GM12891 (cell line): ENCODE measurements at regions not wholly inside any gene's neighbourhood (a gene's known extent, or its start where the extent isn't known, plus 50 kb on each side); places are given as distances from the start of the nearest gene placed in this dataset.

Source experiments
- DNase-seq: peaks from one replicate; pipeline ENCODE4 v3.0.0; 2011; ENCODE audit warnings: low spot score; ENCODE audit not compliant: insufficient read length
- FAIRE-seq: peaks from 2 replicates; lab custom pipeline; 2011; peaks lifted over from hg19 to GRCh38; lab: Jason Lieb, UNC
- PAX5 ChIP-seq: IDR thresholded peaks from 2 replicates; pipeline ENCODE4 v1.6.1; 2011; ENCODE audit warnings: low read length, moderate library complexity, mild to moderate bottlenecking; ENCODE audit not compliant: insufficient read depth, severe bottlenecking
- POLR2A ChIP-seq: IDR thresholded peaks from 2 replicates; pipeline ENCODE4 v1.6.1; 2011; ENCODE audit warnings: low read depth, low read length, control low read depth
- POLR2AphosphoS5 ChIP-seq: IDR thresholded peaks from 2 replicates; pipeline ENCODE4 v1.6.1; 2011; ENCODE audit warnings: low read depth, low read length, control low read depth
- POU2F2 ChIP-seq: IDR thresholded peaks from 2 replicates; pipeline ENCODE4 v1.6.1; 2011; ENCODE audit warnings: low read depth, mild to moderate bottlenecking, control low read depth, low read length, moderate library complexity
- SPI1 ChIP-seq: IDR thresholded peaks from 2 replicates; pipeline ENCODE4 v1.6.1; 2011; ENCODE audit warnings: low read depth, low read length, control low read depth
- TAF1 ChIP-seq: IDR thresholded peaks from 2 replicates; pipeline ENCODE4 v1.6.1; 2011; ENCODE audit warnings: low read depth, low read length, control low read depth

DNA sequence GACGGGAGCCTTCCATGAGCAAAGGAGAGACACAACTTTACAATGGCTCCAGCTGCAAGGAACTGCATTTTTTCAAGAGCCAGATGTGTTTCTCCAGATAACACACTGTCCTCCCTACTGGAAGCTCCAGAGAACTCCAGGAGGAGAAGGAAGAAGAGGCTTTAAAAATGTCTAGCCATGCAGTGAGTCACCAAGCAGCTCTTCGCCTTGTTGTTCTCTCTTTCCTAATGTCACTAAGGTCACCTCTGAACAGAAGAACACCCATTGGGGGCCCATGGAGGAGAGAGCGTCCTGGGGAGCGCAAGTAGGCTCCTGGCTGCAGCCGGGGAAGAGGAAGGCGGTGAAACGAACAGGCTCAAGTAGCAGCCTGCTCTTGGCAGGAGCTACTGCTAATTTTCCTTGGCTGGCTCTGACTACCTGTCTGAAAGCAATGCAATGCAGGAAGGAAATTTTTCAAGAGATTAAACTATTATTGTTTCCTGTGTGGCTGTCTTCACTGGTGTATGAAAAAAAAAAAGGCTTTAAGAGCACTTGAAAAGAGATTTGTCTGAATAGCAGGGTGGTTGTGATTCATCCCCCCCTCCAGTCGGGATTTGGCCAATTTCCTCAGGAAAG, 321.9 kb downstream of the SETD4 start:
- FAIRE-seq = no peak
- no peak for DNase-seq
- TF ChIP-seq POU2F2 (no peak), POLR2AphosphoS5 (no peak)

DNA sequence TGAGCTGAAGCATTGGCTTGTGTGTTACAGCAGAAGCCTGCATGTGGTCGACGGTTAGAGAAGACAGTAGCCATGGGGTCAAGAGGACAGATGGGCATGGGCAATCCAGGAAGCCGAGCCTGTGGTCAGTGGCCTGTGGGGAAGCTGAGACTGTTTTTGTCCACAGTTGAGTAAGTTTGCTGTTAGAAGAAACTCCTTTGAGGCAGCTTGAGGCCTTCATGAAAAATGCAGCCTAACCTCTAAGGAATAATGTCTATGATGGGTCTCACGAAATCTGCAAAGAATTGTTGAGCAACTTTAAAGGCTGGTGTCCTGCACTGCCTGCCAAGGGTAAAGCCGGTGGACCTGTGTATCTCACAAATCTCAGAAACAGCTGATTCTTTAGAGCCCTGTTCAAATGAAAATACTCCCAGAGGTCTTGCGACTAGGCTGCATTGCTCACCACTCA, 322.4 kb downstream of the SETD4 start:
- FAIRE-seq = no peak
- DNase-seq = no peak
- no peak for TF ChIP-seq POLR2A
- no peak for TF ChIP-seq POU2F2
- no peak for TF ChIP-seq SPI1
- TF ChIP-seq POLR2AphosphoS5 = no peak
- no peak for TF ChIP-seq TAF1
- TF ChIP-seq PAX5 = no peak

DNA sequence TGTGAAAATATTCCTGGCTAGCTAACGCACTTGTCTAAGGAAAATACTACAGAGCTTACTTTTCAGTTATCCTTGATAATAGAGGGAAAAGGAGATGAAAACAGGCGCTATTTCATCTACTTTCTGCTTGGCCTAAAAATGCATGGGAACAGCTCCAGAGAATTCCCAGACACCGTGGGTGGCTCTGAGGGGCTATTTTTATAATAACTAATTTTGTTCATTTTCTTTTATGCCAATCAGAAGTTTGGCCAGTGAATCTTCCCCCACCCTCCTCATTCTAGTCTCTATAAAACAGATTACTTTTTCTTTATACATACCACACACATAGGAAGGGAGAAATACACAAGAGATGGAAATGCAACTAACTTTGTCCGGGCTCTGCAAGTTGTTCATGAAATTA, 322.9 kb downstream of the SETD4 start:
- TF ChIP-seq TAF1 (no peak), POLR2A (no peak), POU2F2 (no peak), POLR2AphosphoS5 (no peak), SPI1 (no peak), PAX5 (no peak)
- no peak for DNase-seq
- no peak for FAIRE-seq

DNA sequence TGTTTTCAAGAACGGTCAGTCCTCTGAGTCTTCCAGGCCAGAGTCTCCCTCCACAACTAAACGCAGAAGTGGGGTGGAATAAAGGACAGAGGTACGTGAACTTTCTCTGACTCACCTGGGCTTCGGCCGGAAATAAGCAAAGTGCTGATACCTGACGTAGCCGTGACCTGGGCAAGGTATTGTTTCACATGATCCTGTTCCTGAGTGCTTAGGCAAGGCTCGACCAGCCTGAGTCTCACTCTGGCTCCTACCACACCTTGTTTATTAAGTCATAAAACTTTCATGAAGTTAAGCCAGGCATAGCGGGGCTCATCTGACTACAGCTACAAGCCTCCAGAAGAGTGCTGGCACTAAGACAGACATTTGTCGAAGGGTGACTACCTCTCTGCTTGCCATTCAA, 327.5 kb downstream of the SETD4 start:
- TF ChIP-seq SPI1 (no peak), PAX5 (no peak), POLR2A (no peak), TAF1 (no peak), POLR2AphosphoS5 (no peak), POU2F2 (no peak)
- FAIRE-seq = no peak
- no peak for DNase-seq

DNA sequence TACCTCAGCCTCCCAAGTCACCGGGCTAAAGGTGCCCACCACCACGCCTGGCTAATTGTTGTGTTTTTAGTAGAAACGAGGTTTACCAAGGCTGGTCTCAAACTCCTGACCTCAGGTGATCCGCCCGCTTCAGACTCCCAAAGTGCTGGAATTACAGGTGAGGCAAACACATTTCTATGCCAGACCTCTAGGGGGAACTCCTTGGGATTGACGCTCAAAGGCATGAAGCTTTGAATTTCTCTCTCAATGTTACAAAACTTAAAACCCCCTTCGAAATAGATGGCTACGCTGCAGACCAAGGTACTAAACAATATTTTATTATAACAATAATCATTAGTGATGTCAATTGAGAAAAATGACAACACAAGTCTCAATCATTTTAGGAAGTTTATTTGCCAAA, 330.0 kb downstream of the SETD4 start:
- no peak for FAIRE-seq
- TF ChIP-seq POLR2A (no peak), SPI1 (no peak), PAX5 (no peak), TAF1 (no peak), POU2F2 (no peak), POLR2AphosphoS5 (no peak)
- DNase-seq = no peak

DNA sequence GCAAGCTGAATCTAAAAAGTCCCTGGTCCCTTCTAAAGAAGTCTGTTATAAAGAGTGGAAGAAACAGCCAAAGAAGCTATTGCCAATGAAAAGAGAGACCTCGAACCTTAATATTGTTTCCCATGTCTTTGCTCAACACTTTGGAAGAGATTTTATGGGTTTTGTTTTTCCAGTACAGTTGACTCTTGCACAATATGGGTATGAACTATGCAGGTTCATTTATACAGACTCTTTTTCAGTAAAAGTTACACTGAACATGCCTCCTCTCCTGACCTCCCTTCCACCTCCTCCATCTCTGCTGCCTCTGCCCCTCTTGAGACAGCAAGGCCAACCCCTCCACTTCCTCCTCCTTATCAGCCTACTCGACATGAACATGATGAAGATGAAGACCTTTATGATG, 332.5 kb downstream of the SETD4 start:
- FAIRE-seq (no peak), DNase-seq (no peak)
- TF ChIP-seq PAX5 (no peak), POLR2A (no peak), POU2F2 (no peak), POLR2AphosphoS5 (no peak), TAF1 (no peak), SPI1 (no peak)

DNA sequence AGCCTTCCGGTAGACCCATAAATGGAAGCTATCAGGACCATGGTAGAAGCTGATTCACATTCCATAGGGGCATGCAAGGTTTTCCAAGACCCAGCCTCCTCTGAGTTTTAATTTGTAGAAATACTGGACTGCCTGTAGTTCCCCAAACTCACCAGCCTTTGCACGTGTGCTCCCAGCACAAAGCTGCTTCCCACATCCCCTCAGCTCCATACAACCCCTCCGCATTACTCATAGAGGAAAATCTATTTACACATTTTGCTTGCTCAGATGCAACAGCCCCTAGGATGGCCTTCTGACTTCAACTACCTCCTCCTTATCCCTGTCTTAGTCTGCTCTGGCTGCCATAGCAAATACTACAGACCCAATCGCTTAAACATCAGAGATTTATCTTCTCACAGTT, 336.2 kb downstream of the SETD4 start:
- TF ChIP-seq POLR2A (no peak), POLR2AphosphoS5 (no peak), PAX5 (no peak), POU2F2 (no peak), SPI1 (no peak), TAF1 (no peak)
- no peak for DNase-seq

DNA sequence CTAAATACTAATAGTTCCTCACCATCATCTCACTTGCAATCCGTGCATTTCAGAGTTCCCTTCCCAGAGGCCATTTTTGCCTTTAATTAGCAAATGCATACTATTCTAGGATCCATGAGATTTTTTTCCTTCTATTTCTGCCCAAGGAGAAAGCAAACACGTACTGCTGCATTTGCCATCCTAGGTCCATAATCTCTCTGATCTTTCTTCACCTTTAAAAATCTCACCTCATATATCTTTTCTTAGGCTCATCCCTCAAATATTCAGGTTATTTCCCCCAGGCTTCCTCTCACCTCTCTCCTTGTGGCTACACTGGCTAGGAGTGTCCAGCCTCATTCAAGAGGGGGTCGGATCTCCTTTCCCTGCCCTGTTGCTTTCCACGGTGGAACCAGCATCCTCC, 338.6 kb downstream of the SETD4 start:
- TF ChIP-seq SPI1 (no peak), TAF1 (no peak), PAX5 (no peak), POU2F2 (no peak), POLR2A (no peak), POLR2AphosphoS5 (no peak)
- FAIRE-seq (no peak), DNase-seq (no peak)

More for the DNA sequence above, 336.2 kb downstream of the SETD4 start:
- no peak for FAIRE-seq

DNA sequence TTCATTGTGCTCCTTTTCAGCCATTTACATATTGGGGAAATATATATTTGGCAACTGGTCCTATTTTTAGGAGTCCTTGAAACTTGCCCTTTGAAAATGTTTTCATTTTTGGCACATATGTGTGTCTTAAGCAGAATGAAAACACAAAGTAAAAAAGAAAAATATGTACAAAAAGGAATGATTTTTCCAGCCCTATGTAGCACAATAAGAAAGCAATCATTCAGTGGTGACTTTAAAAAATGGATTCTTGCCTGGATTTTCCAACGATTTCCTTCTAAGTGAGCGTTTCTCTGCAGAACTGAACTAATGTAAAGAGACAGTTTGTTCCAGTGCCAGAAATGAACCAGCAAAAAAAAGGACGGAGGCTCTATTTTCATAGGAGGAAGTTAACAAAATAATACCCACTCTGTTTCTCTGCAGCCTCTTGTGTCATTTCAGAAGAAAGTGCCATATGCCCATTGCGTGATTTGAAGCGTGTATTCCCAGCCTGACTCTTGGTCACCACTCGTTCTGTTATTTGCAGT, 340.1 kb downstream of the SETD4 start:
- no peak for FAIRE-seq
- TF ChIP-seq SPI1 = no peak
- no peak for DNase-seq

DNA sequence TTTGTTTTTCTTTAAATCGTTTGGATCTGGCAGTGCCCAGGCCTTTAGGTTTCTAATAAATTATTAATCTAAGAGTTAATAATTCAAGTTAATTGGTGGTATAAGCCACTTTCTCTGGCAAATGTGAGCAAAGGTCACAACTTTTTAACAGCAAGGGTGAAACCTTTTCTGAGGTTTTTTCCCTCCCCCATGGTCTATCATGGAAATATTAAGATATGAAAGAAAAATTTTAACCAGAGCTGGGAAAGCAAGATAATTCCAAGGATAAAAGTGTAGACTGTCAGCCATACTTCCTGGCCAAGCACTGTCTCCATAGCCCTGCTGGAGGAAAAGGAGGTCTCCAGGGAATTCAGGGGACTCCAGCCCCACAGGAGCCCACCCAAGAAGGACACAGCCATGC, 341.2 kb downstream of the SETD4 start:
- DNase-seq = no peak
- TF ChIP-seq SPI1 = no peak
- TF ChIP-seq POLR2A = no peak
- no peak for TF ChIP-seq PAX5
- no peak for TF ChIP-seq TAF1
- TF ChIP-seq POU2F2 = no peak
- no peak for TF ChIP-seq POLR2AphosphoS5

DNA sequence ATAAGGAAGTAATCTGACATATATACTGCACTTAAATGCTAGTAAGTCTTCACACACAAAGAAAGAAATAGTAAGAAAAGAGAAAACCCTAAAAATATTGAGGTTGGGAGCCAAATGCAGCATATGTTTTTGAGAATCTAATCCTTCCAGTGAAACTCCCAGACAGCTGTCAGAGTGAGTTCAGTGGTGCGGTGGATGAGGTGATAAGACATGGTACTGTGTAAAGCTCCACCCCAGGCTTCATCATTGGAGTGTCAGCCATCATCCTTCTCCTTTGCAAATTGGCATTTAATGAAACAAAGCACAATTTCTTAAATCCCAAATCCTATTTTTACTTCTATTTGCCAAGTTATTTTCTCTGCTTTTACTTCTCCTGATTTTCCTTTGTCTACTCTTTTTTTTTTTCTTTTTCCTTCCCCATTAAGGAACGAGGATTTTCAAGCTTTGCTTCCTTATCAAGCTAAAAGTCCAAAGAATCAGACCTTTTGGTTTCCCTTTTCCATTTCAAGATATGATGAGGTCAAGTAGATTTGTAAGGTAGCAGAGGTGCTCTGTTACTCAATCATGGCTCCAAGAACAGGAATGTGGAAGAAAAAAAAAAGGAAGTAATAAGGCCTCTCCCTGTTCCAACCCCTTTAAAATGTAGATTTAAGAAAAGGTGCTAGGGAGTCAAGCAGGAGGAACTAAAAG, 343.3 kb downstream of the SETD4 start:
- DNase-seq (no peak), FAIRE-seq (no peak)
- no peak for TF ChIP-seq POLR2AphosphoS5
- TF ChIP-seq POU2F2 = no peak
- TF ChIP-seq POLR2A = no peak
- TF ChIP-seq PAX5 = no peak
- no peak for TF ChIP-seq SPI1
- TF ChIP-seq TAF1 = no peak

More for the DNA sequence above, 341.2 kb downstream of the SETD4 start:
- no peak for FAIRE-seq
